Kidney epithelial cell (primary cell): ENCODE measurements at regions not wholly inside any gene's neighbourhood (a gene's known extent, or its start where the extent isn't known, plus 50 kb on each side); places are given as distances from the start of the nearest gene placed in this dataset.

Source experiments
- DNase-seq: peaks from one replicate; pipeline ENCODE4 v3.0.0-alpha.2; 2010; ENCODE audit warnings: low read depth
- H3K27me3 ChIP-seq: 2 replicates; pipeline ENCODE4 v1.6.0; 2011; ENCODE audit warnings: low read length; ENCODE audit not compliant: control insufficient read depth, insufficient read depth
- H3K36me3 ChIP-seq: 2 replicates; pipeline ENCODE4 v1.5.1; 2011; ENCODE audit warnings: low read length; ENCODE audit not compliant: control insufficient read depth, insufficient read depth
- H3K4me3 ChIP-seq: 2 replicates; pipeline ENCODE4 v1.5.1; 2011; ENCODE audit warnings: low read depth, mild to moderate bottlenecking, control low read depth, low read length
- TF ChIP-seq, protein P1 (sequence below): IDR thresholded peaks from 2 replicates; pipeline ENCODE4 v1.5.1; 2011; ENCODE audit warnings: mild to moderate bottlenecking, moderate library complexity, low read length, control low read depth, inconsistent platforms; ENCODE audit not compliant: insufficient read depth, poor library complexity, severe bottlenecking

DNA sequence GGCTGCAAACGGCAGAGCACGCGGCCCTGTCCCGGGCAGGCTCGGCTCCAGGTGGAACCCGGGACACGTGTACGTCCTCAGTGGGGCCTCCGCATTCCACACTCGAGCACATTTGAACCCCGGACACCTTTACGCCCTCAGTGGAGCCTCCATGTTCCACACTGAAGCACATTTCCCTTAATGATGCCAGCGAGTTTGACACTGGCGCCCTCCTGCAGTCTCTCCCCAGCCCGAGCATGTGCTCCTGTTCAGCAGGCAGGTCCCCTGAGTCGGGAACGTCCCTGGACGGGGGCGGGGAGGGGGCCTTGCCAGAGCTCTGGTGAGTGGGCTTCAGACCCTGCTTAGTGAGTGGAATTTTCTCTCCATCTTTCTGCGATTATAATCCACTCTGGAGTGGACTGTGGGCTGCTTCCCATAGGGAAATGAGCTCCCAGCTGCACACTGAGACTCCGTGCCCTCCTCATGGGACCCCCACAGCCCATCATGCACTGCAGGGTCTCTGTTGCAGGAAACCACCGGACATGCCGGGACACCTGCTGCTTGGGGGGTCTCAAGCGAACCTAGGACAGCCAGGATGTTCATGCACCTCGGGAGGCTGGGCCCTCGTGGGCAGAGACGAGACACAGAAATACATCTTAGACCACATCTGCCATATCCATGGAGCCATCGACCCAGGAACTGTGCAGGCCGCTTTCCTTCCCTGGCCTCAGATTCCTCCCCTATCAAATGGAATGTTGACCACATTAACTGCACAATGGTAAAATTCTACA, 70.3 kb upstream of the SNTG2 start:
- no peak for DNase-seq
- H3K27me3 ChIP-seq, result peaks cover 12% of the 10 kb centered on the region
- TF ChIP-seq, protein P1, sequence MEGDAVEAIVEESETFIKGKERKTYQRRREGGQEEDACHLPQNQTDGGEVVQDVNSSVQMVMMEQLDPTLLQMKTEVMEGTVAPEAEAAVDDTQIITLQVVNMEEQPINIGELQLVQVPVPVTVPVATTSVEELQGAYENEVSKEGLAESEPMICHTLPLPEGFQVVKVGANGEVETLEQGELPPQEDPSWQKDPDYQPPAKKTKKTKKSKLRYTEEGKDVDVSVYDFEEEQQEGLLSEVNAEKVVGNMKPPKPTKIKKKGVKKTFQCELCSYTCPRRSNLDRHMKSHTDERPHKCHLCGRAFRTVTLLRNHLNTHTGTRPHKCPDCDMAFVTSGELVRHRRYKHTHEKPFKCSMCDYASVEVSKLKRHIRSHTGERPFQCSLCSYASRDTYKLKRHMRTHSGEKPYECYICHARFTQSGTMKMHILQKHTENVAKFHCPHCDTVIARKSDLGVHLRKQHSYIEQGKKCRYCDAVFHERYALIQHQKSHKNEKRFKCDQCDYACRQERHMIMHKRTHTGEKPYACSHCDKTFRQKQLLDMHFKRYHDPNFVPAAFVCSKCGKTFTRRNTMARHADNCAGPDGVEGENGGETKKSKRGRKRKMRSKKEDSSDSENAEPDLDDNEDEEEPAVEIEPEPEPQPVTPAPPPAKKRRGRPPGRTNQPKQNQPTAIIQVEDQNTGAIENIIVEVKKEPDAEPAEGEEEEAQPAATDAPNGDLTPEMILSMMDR, result no peak
- no peak overlapping the region for H3K4me3 ChIP-seq
- H3K36me3 ChIP-seq, result no peaks in the 10 kb centered on the region

DNA sequence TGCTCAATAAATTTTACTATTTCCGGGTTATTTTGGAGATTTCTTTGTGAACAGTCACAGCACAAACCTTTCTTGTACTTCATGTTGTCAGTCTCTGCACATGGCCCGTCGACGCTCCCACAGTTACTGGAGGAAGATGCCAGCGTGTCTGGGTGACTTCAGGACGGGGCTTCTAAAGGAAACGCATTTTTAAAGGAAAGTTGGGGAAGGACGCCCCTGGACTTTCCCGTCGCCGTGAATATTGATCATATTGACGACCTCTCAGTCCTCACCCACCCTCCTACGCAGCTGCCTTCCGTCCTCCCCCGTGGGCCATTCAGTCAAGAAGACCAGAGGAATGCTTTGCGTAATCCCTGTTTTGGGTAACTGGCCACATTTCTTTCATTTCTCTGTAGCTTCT, 71.1 kb upstream of the SNTG2 start:
- no peak overlapping the region for H3K4me3 ChIP-seq
- DNase-seq, result no peak
- no peaks in the 10 kb centered on the region for H3K36me3 ChIP-seq
- TF ChIP-seq, protein P1, result no peak
- H3K27me3 ChIP-seq, result peaks cover 9% of the 10 kb centered on the region

DNA sequence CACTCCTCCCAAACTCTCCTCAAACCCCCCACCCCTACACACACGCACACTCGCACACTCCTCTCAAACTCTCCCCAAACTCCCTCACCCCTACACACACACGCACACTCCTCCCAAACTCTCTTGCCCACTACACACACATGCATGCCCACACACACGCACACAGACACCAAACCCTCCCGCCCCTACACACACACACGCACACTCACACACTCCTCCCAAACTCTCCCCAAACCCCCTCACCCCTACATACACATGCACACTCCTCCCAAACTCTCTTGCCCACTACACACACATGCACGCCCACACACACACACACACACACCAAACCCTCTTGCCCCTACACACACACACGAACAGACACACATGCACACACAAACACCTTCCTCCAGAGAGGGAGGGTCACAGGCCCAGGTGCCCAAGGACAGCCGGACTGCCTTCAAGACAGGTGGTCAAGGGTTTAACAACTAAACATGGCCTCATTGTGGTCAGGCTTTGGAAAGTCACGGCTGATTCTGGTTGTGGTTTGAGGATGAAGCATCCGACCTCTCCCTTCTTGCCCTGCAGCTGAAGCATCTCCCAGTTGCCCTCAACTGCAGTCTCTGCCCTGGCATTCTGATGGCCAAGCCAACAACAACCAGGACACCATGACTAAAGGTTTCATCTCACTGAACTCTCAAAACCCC, 72.3 kb upstream of the SNTG2 start:
- TF ChIP-seq, protein P1, result no peak
- no peak overlapping the region for H3K4me3 ChIP-seq
- H3K36me3 ChIP-seq, result no peaks in the 10 kb centered on the region
- H3K27me3 ChIP-seq, result peaks cover 3% of the 10 kb centered on the region
- DNase-seq, result no peak

DNA sequence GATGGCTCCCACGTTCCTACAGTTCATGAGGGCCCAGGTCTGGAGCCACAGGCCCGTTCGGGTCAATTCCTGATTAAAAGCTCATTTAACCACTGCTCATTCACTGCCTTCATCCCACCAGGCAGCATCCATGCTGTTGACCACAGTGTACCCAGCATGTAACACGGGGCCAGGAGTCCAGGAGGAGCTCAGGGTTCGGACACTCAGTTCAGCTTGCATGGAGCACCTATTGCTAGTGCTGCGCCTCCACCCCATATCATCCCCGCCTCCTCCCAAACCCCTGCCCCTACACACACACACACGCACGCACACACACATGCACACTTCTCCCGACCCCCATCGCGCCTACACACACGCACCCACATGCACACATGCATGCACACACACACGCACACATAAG, 72.9 kb upstream of the SNTG2 start:
- DNase-seq, result no peak
- H3K36me3 ChIP-seq, result no peaks in the 10 kb centered on the region
- no peaks in the 10 kb centered on the region for H3K27me3 ChIP-seq
- TF ChIP-seq, protein P1, result no peak
- H3K4me3 ChIP-seq, result no peak overlapping the region

DNA sequence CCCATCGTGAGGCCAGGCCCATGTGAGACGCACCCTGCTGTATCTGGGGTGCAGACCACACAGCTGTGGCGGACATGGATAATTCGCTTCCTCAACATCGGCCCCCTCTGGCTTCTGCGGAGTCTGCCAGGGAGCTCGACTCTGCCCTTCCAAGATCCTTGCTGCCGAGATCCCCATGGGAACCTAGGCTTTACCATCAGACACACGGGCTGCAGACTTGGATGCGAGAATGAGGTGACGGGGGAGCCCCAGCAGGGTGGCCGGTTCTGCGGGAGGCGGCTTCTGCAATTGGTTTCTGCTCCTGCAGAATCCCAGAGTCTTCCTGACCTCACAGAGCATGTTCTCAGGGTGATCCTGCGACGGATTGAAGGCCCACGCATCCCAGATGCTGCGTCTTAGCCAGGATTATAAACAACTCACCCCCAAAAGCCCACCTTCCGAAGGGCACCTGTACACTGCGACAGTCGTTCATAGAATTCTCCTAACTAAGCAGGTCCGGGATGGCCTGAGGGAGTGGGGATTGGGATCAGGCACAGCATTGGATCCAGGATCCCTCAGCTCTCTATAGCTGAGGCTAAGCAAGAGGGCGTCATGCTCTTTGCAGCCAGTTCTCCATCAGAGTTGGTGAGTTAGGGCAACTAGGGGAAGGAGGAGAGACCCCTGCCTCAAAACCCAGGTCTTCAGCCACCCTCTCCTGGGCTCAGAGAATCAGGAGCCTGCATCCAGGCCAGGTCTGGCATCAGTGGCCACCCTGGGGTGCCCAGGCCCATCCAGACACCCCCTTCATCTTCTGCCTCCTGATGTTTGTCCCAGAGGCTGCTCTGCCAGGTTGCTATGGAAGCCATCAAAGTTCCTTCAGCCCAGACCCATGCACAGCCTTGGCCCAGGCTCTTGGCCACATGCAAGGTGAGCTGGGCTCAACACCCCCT, 74.7 kb upstream of the SNTG2 start:
- TF ChIP-seq, protein P1, result no peak
- DNase-seq, result no peak
- H3K4me3 ChIP-seq, result no peak overlapping the region
- no peaks in the 10 kb centered on the region for H3K36me3 ChIP-seq
- no peaks in the 10 kb centered on the region for H3K27me3 ChIP-seq
